NCI-H345 treated with DMSO at 0.1 percent for 48 hours (cell line): ENCODE measurements at regions not wholly inside any gene's neighbourhood (a gene's known extent, or its start where the extent isn't known, plus 50 kb on each side); places are given as distances from the start of the nearest gene placed in this dataset.

Experiments
- DNase-seq: peaks from one replicate; lab custom pipeline; 2025; ENCODE audit not compliant: unreplicated experiment; lab: John Stamatoyannopoulos, UW

GRCh38 chr3:18886331-18886730 lies 262.0 kb upstream of the KCNH8 start:
- DNase-seq, result no peak

- DNase-seq, result no peak
Measured at GRCh38 chr3:18885612-18886011, 262.7 kb upstream of the KCNH8 start.

- DNase-seq, result no peak
Measured at GRCh38 chr3:18883571-18883970, 264.7 kb upstream of the KCNH8 start.

GRCh38 chr3:18880691-18881090 lies 267.6 kb upstream of the KCNH8 start:
- no peak for DNase-seq

GRCh38 chr3:18872466-18872865 lies 275.8 kb upstream of the KCNH8 start:
- no peak for DNase-seq

GRCh38 chr3:18870642-18871041 lies 277.7 kb upstream of the KCNH8 start:
- no peak for DNase-seq

- no peak for DNase-seq
Measured at GRCh38 chr3:18870074-18870640, 278.2 kb upstream of the KCNH8 start.

GRCh38 chr3:18868911-18869689 lies 279.2 kb upstream of the KCNH8 start:
- DNase-seq, result no peak

- DNase-seq, result no peak
Measured at GRCh38 chr3:18866899-18867298, 281.4 kb upstream of the KCNH8 start.

- no peak for DNase-seq
Measured at GRCh38 chr3:18864933-18865731, 283.2 kb upstream of the KCNH8 start.

GRCh38 chr3:18862077-18862476 lies 286.2 kb upstream of the KCNH8 start:
- DNase-seq, result no peak

GRCh38 chr3:18861137-18861536 lies 287.2 kb upstream of the KCNH8 start:
- no peak for DNase-seq

GRCh38 chr3:18853269-18853668 lies 295.0 kb upstream of the KCNH8 start:
- no peak for DNase-seq

GRCh38 chr3:18847583-18848197 lies 300.6 kb upstream of the KCNH8 start:
- no peak for DNase-seq

- DNase-seq, result no peak
Measured at GRCh38 chr3:18843983-18844382, 304.3 kb upstream of the KCNH8 start.

- no peak for DNase-seq
Measured at GRCh38 chr3:18843188-18843587, 305.1 kb upstream of the KCNH8 start.

- DNase-seq, result no peak
Measured at GRCh38 chr3:18841422-18842343, 306.6 kb upstream of the KCNH8 start.

GRCh38 chr3:18840535-18841137 lies 307.7 kb upstream of the KCNH8 start:
- no peak for DNase-seq

GRCh38 chr3:18838758-18839157 lies 309.6 kb upstream of the KCNH8 start:
- no peak for DNase-seq

- no peak for DNase-seq
Measured at GRCh38 chr3:18837137-18837755, 311.1 kb upstream of the KCNH8 start.
